ENCODE measurements at regions not wholly inside any gene's neighbourhood (a gene's known extent, or its start where the extent isn't known, plus 50 kb on each side); places are given as distances from the start of the nearest gene placed in this dataset.
"Not testable (repeated sequence)": the region's sequence is repeated elsewhere in the genome, so short reads cannot be mapped to it uniquely, and the experiment has no call there.

DNA sequence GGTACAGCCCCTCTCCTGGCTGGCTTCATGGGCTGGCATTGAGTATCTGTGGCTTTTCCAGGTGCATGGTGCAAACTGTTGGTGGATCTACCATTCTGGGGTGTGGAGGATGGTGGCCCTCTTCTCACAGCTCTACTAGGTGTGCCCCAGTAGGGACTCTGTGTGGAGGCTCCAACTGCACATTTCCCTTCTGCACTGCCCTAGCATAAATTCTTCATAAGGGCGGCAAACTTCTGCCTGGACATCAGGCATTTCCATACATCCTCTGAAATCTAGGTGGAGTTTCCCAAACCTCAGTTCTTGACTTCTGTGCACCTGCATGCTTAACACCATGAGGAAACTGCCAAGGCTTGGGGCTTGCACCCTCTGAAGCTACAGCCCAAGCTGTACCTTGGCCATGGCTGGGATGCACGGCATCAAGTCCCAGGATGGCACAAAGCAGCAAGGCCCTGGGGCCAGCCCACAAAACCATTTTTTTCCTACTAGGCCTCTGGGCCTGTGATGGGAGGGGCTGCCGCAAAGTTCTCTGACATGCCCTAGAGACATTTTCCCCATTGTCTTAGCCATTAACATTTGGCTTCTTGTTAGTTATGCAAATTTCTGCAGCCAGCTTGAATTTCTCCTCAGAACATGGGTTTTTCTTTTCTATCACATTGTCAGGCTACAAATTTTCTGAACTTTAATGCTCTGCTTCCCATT is 83.4 kb upstream of the ECI2 start:
- TF ChIP-seq POLR2AphosphoS5, POLR2A (IDR thresholded peaks at IDR 0.05): not testable (repeated sequence)

Measured in gastroesophageal sphincter (tissue), 2 donors.